Jurkat, Clone E6-1 (cell line): ENCODE measurements at regions not wholly inside any gene's neighbourhood (a gene's known extent, or its start where the extent isn't known, plus 50 kb on each side); places are given as distances from the start of the nearest gene placed in this dataset.

Experiments used
- DNase-seq: peaks from one replicate; pipeline ENCODE4 v3.0.0-alpha.2; 2011; ENCODE audit warnings: low read depth, low spot score
- H3K4me3 ChIP-seq: 2 replicates; pipeline ENCODE4 v1.5.1; 2011; ENCODE audit warnings: mild to moderate bottlenecking, low read length, control low read depth, moderate library complexity

DNA sequence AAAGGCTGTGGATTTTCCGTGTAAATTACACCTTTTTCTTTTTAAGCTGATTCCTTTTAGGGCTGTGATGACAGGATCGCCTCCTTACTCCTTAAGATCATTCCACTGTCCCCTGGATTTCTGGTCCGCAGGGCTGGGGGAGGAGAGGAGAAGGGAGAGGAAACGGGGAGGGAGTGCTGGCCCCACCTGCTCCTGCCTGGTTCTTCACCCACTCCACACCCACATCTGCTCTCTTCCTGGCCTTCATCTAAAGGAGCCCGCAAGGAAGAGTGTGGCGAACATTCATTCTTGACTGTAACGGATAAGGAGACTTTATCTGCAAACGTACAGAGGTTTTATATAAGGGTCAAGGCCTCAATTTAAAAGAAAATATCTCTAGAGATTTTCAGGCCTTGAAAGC is 242.0 kb downstream of the RHOU start:
- H3K4me3 ChIP-seq = no peak overlapping the region
- no peak for DNase-seq

DNA sequence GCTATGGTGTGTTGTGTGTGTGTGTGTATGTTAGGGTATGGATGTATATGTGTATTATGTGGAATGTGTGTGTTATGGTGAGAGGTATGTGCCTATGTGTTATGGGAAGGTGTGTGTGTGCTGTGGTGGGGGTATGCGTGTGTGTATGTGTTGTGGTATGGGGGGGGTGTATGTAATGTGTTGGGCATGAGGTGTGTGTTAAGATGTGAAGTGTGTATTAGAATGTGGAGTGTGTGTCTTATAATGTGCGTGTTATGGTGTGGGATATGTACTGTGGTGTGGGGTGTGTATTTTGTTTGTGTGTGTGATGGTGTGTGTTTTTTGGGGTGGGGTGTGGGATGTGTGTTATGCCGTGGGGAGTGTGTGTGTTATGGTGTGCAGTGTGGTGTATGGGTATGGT is 242.5 kb downstream of the RHOU start:
- DNase-seq = no peak
- no peak overlapping the region for H3K4me3 ChIP-seq

DNA sequence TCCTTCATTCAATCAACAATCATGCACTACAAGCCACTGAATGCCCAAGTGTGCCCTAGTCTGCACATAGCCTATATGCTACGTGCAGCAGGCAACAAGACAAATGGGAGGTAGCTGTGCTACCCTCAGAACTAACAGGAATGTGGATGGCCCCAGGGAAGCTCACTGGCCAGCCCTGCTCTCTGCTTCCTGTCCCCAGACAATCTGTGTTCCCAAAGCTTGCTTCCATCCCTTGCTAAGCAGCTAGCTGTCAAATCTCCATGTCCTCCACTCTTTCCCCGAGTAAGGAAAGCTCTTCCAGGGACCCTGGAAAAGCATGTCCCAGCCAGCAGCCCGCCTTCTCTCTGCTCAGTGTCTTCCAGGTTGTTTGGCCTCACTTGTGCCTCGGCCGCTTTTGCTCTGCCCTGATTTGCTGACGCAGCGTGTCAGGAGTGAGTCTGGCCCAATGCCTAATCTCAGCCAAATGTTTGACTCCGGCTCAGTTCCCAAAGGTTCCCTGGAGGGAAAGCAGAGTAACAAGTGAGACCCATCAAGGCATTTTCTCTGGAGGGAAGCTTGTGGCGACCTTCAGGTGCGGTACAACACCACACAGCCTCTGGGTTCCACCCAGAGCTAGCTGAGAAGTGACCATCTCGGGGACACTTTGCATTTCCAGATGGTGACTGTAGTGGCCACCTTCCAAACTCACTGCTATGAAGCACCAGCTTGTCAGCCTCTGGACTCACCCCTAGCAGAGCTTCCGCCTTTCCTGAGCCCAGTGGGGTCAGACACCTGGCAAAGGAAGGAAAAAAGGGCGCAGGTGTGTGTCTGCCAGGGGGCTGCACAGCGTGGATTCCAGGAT is 243.4 kb downstream of the RHOU start:
- no peak overlapping the region for H3K4me3 ChIP-seq
- DNase-seq = no peak

DNA sequence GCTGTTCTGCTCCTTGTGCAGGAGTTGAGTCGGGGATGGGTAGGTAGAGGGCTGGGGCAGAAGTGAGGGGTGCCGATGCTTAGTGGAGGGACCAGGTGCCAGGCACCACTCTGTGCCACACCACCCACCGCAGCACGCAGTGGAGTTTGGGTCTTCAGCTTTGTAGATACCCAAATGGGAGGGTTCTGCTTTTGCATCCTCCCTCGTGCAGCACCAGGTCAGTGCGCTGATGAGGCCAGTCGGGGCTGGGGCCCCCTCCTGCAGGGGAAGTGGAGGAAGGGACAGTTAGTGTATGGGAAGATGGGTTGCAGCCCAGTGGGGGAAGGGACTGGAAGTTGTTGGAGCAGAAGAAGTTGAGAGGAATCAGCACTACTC is 244.0 kb downstream of the RHOU start:
- no peak for DNase-seq
- no peak overlapping the region for H3K4me3 ChIP-seq

DNA sequence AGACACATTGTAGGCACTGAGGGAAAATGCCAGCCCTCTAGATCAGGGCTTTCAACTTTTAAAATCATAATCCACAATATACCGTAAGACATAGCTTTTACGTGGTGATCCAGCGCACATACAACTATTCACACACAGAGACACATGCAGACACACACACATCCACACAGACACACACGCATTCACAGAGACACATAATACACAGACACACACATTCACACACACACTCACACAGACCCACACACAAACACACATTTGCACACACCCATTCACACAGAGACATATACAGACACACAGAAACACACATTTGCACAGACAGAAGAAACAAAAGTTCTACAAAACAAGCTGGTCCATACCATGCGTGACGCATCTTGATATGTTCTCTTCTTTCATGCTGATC is 244.5 kb downstream of the RHOU start:
- H3K4me3 ChIP-seq = no peak overlapping the region
- DNase-seq = no peak

DNA sequence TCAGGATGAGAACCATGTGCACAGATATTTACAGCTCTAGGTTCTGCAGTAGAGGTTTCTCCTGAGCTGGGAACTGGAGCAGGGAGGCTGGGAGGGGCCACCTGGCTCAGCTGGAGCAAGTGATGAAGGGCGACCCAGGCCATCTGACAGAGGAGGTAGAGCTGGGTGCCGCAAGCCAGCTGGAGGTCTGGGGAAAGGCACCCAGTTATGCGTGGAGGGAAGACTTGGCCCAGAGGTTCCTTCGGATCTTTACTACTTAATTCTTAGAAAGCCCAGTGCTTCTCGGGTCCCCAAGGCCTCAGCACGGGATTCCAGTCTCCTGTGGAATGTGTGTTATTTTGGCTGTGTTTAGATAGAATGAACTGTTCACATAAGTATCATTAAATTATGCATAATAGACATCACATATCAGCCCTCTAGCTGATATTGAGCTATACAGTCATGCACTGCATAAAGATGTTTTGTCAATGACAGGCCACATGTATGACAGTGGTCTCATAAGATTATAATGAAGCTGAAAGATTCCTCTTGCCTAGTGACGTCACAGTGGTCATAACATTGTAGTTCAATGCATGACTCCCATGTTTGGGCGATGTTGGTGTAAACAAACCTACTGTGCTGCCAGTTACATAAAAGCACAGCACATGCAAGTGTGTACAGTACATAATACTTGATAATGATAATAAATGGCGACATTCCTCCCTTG is 245.1 kb downstream of the RHOU start:
- DNase-seq = no peak
- no peak overlapping the region for H3K4me3 ChIP-seq

DNA sequence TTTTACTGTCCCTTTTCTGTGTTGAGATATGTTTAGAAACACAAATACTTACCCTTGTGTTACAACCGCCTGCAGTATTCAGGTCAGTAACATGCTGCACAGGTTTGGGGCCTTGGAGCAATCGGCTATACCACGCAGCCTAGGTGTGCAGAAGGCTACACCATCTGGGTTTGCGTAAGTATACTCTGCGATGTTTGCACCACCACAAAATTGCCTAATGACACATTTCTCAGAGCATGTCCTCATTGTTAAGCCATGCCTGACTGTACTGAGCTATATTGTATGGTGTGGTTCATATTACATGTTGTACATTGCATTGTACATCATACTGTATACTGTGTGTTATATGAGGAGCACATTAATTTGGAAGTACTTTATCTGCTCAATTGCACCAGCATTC is 247.4 kb downstream of the RHOU start:
- H3K4me3 ChIP-seq = no peak overlapping the region

DNA sequence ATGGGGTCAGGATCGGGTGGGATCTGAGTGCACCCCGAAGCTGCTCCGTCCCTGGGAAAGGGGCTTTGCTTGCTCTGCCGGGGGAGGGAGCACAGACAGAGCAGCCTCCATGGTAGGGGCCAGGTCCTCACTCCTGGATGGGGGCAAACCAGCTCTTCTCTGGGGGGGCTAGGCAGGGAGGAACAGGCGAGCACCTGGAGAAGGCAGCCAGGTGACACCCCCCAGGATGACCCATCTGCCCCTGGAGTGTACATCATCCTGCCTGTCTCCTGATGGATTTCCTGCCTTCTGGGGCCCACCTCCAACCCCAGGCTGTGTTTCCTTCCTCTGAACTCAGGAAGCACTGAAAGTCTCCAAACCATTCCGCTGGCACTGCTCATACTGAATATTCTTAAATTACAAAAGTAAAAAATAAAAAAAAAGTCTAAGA is 248.0 kb downstream of the RHOU start:
- no peak overlapping the region for H3K4me3 ChIP-seq
- no peak for DNase-seq

More for the DNA sequence above, 247.4 kb downstream of the RHOU start:
- DNase-seq = no peak

DNA sequence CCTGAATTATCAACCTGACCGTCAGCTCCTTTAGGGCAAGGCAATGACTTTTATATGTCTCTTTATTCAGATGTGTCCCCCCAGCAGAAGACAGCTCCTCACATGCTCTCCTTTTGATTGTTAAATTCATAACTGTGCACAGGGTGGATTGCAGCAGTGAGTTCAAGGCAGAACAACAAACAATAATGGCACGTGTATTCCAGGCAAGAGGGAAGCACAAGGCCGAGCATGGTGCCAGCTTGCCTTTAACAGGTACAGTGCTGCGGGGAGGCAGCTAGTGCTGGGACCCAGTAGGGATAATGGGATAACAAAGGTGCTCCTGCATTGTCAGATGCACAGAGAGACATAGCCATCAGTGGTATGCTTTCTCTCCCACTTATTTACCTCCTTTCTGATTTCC is 248.4 kb downstream of the RHOU start:
- no peak overlapping the region for H3K4me3 ChIP-seq
- no peak for DNase-seq

DNA sequence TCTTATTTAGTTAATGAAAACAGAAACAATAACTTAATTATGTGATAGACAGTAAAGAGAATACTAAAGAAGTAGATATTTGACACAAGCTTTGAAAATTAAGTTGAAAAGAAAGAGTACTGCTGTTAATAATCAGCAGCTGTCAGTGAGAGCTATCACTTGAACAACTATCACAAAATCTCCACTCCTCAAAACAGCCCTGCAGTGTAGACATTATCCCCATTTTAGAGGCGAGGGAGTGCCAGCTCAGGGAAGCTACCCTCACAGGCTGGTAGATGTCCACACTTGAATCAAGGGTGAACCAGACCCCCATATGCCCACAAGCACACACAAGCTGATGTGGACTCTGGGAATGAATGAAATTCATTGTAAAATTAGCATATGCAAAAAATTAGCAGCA is 248.8 kb downstream of the RHOU start:
- H3K4me3 ChIP-seq = no peak overlapping the region
- DNase-seq = no peak

DNA sequence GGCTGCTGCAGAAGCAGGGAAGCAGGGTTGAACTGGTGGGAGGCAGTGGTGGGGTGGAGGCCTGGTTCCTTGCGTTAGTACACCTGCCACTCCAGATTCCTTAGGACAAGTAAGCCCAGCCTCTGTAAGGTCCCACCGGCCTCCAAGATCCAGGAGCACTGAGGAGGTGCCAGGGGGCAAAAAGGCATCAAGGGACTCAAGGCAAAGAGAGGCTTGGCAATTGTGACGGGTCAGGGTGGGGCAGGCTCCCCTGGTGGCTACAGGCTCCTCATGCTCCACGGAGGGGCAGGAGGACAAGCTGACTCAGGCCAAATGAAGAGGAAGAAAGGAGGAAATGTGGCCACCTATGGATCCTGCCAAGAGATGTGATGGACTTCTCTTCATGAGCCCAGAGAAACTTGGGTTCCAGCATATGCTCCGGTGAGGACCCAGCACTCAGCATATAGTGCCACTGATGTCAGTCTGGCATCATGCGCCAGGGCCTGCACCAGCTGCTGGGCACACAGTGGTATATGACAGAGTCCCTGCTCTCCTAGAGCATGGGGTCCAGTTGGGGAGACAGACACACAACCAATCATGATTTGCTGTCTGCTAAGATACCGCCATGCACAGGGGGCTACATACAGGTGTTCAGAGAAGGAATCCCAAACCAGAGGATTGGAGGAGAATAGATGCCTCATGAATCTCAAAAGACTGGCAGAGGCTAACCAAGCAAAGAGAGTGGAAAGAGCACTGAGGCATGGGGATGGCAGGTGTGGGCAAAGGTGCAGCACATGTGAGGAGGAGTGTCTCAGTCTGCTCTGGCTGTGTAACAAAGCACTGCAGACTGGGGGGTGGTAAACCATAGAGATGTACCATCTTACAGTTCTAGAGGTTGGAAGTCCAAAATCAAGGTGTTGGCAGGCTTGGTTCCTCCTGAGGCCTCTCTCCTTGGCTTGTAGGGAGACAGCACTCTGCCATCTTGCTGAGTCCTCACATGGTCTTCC is 249.7 kb downstream of the RHOU start:
- H3K4me3 ChIP-seq = no peak overlapping the region
- no peak for DNase-seq

DNA sequence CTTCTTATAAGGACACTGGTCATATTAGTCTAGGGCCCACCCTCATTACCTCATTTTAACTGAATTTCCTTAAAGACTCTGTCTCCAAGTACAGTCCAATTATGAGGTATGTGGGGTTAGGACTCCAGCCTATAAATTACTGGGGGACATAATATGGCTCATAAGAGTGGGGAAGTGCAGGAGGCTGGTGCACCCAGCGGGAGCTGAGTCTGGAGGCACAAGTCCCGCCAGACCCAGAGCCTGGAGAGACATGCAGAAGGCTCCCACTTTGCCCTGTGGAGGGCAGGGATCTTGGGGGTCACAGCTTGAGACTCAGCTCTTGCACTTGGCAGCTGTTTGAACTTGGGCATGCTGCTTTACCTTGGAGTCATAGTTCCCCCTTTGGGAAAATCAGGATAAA is 250.4 kb downstream of the RHOU start:
- DNase-seq = no peak
- no peak overlapping the region for H3K4me3 ChIP-seq

DNA sequence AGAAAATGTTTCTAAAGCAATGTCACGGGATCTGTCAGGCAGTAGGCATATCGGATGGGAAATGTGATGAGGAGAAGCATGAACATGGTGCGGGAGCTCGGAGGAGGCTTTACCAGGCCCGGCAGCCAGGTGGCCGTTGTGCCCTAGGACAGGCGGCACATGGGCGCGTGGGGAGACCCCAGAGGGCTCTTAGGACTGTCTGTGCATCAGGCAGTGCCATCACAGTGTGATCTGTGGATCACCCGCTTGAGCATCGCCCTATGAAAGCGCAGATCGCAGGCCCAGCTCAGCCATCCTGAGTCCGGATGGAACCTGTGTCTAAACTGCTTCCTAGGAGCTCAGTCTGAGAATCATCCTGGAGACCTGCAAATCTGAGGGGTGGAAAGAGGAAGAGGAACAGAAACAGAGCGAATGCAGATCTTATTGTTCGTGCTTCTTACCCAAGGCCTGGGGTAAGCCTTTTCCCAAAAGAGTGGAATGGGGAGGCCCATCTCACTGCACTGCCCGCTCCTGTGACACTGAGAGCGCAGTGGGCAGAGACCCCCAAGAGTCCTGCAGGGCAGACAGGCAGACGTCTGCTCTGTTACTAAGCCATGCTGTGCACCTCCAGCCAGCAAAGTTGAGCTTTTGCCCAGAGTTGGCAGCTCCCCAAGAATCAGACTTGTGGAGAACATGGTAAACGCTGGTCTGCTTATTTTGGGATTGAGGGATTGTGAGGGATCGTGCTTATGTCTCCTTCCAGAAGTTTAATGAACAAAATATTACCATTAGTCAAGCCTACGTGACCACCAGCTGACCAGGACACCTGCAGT is 251.0 kb downstream of the RHOU start:
- no peak for DNase-seq
- H3K4me3 ChIP-seq = no peak overlapping the region

DNA sequence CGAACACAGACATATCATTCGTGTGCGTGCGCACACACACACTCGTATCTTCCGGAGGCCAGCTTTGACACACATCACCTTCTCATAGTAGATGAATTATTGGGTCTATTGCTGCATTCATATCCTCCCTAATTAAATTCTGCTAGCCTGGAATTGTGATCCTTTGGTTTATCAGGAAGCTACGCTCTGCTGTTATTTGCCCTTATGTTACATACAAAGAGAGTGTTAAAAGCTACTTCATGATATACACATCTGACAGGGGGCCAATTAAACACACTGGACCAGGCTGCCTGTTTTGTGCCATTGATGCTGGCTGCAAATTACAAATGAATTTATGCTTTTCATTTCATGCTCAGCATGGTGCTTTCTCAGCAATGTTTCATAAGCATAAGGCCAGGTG is 252.0 kb downstream of the RHOU start:
- DNase-seq = no peak
- no peak overlapping the region for H3K4me3 ChIP-seq

DNA sequence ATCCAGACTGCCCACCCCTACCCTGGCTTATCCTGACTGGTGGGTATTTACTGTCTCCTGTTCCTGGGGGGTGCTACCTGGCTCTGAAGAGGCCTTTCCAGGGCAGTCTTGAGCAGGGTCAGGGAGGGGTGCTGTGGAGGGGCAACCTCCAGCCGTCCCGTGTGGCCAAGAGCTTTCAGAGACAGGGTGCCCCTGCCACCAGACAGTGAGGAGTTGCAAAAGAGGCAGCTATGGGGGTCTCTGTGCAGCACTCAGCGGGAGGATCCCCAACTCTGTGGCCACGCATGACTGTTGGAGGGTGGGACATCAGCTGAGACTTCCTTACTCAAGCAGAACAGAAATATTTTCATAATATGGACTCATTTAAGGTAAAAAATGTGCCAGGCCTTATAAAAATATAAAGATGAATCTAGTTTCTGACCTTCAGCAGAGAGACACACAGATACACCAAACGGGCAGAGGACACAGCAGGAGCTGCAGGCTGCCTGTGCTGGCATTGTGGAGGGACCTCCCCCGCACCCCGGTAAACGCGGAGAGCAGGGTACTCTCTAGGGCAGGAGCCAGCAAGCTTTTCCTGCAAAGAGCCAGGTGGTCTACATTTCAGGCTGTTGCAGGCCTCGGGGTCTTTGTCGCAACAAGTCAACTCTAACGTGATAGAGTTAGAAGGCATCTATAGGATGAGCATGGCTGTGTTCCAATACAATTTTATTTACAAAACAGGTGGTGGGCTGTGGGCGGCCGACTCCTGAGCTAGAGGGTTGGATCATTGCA is 252.6 kb downstream of the RHOU start:
- H3K4me3 ChIP-seq = no peak overlapping the region
- no peak for DNase-seq

DNA sequence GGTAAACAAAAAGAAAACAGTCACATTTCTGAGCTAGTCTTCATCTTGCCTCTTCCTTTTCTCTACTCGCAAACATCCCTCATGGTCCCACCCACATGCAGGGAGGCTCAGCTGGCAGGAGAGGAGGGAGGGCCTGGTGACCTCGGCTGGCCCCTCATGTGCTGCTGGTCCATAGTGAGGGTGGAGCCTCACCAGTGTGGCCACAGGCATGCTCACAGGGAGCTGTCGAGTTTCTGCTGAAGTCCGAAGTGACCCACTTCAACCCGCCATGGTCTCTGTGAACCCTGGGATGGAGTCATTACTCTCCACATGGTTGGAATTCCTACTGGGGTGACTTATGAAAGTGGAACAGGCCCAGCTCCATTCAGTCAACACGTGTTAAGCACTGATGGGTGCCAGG is 253.4 kb downstream of the RHOU start:
- no peak overlapping the region for H3K4me3 ChIP-seq
- DNase-seq = no peak

DNA sequence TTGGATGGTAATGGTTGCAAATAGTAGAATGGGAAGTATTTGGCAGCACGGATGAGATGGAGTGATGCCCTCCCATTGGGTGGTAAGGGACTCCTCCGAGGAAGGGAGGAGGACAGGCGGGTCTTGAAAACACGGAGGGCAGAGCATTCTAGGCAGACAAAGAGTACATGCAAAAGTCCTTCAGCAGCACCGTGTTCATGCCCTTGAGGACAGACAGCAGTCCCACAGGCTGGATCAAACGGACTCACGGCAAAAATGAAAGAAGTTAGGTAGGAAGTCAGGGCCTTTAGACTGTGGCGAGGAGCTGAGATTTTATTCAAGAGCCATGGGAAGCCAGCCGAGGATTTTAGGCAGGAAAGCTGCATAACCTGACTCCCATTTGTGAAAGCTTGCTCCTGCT is 253.9 kb downstream of the RHOU start:
- no peak overlapping the region for H3K4me3 ChIP-seq
- DNase-seq = no peak

DNA sequence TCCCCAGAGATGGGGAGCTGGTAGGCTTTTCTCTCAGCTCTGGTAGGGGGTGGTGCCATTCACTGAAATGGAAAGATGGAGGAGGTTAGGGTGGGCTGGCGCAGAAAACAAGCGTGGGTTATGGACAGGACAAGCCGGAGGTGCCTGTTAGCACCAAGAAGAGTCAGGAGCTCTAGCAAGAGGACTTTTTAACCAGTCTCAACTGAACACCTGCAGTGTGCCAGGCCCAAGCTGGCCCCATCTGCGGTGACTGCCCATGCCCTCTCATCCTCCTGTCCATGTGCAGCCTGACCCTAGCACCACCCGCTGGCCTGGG is 254.4 kb downstream of the RHOU start:
- no peak overlapping the region for H3K4me3 ChIP-seq
- no peak for DNase-seq
